GM23248 (cell line): ENCODE measurements at regions not wholly inside any gene's neighbourhood (a gene's known extent, or its start where the extent isn't known, plus 50 kb on each side); places are given as distances from the start of the nearest gene placed in this dataset.

Source experiments
- DNase-seq: peaks from one replicate; pipeline ENCODE4 v3.0.0-alpha.2; 2015
- H2AFZ ChIP-seq: fragments of 200-600 bp; sonication (generic); 2 replicates; pipeline ENCODE4 v1.6.1; 2016; ENCODE audit warnings: antibody characterized with exemption
- H3F3A ChIP-seq: fragments of 200-600 bp; sonication (generic); 2 replicates; pipeline ENCODE4 v1.6.1; 2016; ENCODE audit warnings: mild to moderate bottlenecking, antibody characterized with exemption, mixed run types; ENCODE audit not compliant: insufficient read depth
- H3K27ac ChIP-seq: fragments of 200-600 bp; sonication (generic); 2 replicates; pipeline ENCODE4 v1.5.1; 2016; ENCODE audit warnings: mild to moderate bottlenecking
- H3K27me3 ChIP-seq: fragments of 200-600 bp; sonication (generic); replicated peaks from 2 replicates; pipeline ENCODE4 v1.6.1; 2016; ENCODE audit warnings: mild to moderate bottlenecking; ENCODE audit not compliant: insufficient read depth
- H3K36me3 ChIP-seq: fragments of 200-600 bp; sonication (generic); 2 replicates; pipeline ENCODE4 v1.6.1; 2016; ENCODE audit warnings: low read depth, mild to moderate bottlenecking
- H3K4me1 ChIP-seq: fragments of 200-600 bp; sonication (generic); 2 replicates; pipeline ENCODE4 v1.6.1; 2016; ENCODE audit warnings: mild to moderate bottlenecking; ENCODE audit not compliant: insufficient read depth
- H3K4me2 ChIP-seq: fragments of 200-600 bp; sonication (generic); one replicate; pipeline ENCODE4 v1.6.1; 2016; ENCODE audit warnings: mild to moderate bottlenecking; ENCODE audit not compliant: unreplicated experiment
- H3K4me3 ChIP-seq: fragments of 200-600 bp; sonication (generic); 2 replicates; pipeline ENCODE4 v1.5.1; 2016; ENCODE audit warnings: mild to moderate bottlenecking
- H3K79me2 ChIP-seq: fragments of 200-600 bp; sonication (generic); 2 replicates; pipeline ENCODE4 v1.6.1; 2016; ENCODE audit warnings: mild to moderate bottlenecking; ENCODE audit not compliant: insufficient read depth
- H3K9ac ChIP-seq: fragments of 200-600 bp; sonication (generic); 2 replicates; pipeline ENCODE4 v1.6.1; 2016; ENCODE audit warnings: mild to moderate bottlenecking
- H3K9me2 ChIP-seq: fragments of 200-600 bp; sonication (generic); 2 replicates; pipeline ENCODE4 v1.6.1; 2016; ENCODE audit warnings: mixed run types, mild to moderate bottlenecking, moderate library complexity; ENCODE audit not compliant: insufficient read depth
- H3K9me3 ChIP-seq: fragments of 200-600 bp; sonication (generic); one replicate; pipeline ENCODE4 v1.6.1; 2017; ENCODE audit warnings: low read depth
- H4K20me1 ChIP-seq: fragments of 200-600 bp; sonication (generic); 2 replicates; pipeline ENCODE4 v1.6.0; 2016; ENCODE audit not compliant: insufficient read depth
- EZH2 ChIP-seq: fragments of 200-600 bp; sonication (generic); IDR thresholded peaks from 2 replicates; pipeline ENCODE4 v1.6.1; 2018; ENCODE audit warnings: antibody characterized with exemption, mild to moderate bottlenecking; ENCODE audit not compliant: insufficient read depth, poor library complexity, severe bottlenecking
- EZH2phosphoT487 ChIP-seq: fragments of 200-600 bp; sonication (generic); IDR thresholded peaks from 2 replicates; pipeline ENCODE4 v1.6.1; 2018; ENCODE audit warnings: antibody characterized with exemption, moderate library complexity, mild to moderate bottlenecking, low read depth; ENCODE audit not compliant: insufficient read depth
- WGBS, 2 experiments: methylation state at CpG; one replicate each; pipeline ENCODE4 v1.1.6; 2015 to 2017; ENCODE audit warnings: low lambda C conversion rate in 2 of 2, low coverage in 1 of 2; ENCODE audit errors: missing lambda C conversion rate in 2 of 2; 5-methylcytosine and 5-hydroxymethylcytosine counted together
- in situ Hi-C: fragments of 300-500 bp; cut with MboI; formaldehyde crosslinking; loops from 2 replicates; pipeline ENCODE4 v1.15.0; 2020

- DNase-seq: peak; percentile 66
- Histone ChIP-seq H3F3A (no peaks in the 10 kb centered on the region), H2AFZ (peak overlapping the region; percentile 89), H3K27ac (no peak overlapping the region), H3K4me2 (peak overlapping the region; percentile 84), H3K27me3 (peaks cover 10% of the 10 kb centered on the region; the same call in 1 of the 2 replicates), H4K20me1 (no peaks in the 10 kb centered on the region), H3K9ac (peak overlapping the region; percentile 44; the same call in 1 of the 2 replicates), H3K9me3 (no peaks in the 10 kb centered on the region), H3K79me2 (no peaks in the 10 kb centered on the region), H3K4me3 (peak overlapping the region; percentile 66), H3K4me1 (peaks cover under 1% of the 10 kb centered on the region; the same call in 1 of the 2 replicates), H3K36me3 (no peaks in the 10 kb centered on the region), H3K9me2 (no peaks in the 10 kb centered on the region)
- TF ChIP-seq EZH2 (no peak), EZH2phosphoT487 (no peak)
- WGBS, 2 experiments: 8 to 9% methylated on average over 15 of the region's 15 CpGs
- in situ Hi-C loops: no loop called here
Observed at GRCh38 chr10:113454341-113455061, 98.4 kb upstream of the HABP2 start.

GRCh38 chr10:113455947-113456346, 96.9 kb upstream of the HABP2 start:
- Histone ChIP-seq H3K4me1 (no peaks in the 10 kb centered on the region), H3K27ac (no peak overlapping the region), H3K4me2 (no peak overlapping the region), H3K9me2 (no peaks in the 10 kb centered on the region), H3F3A (no peaks in the 10 kb centered on the region), H4K20me1 (no peaks in the 10 kb centered on the region), H3K9ac (no peak overlapping the region), H3K4me3 (no peak overlapping the region), H3K79me2 (no peaks in the 10 kb centered on the region), H2AFZ (no peak overlapping the region), H3K36me3 (no peaks in the 10 kb centered on the region), H3K27me3 (peaks cover 7% of the 10 kb centered on the region; the same call in 1 of the 2 replicates), H3K9me3 (no peaks in the 10 kb centered on the region)
- in situ Hi-C loops: no loop called here
- TF ChIP-seq EZH2 (no peak), EZH2phosphoT487 (no peak)
- WGBS, 2 experiments: 49 to 55% methylated on average over 3 of the region's 3 CpGs
- no peak for DNase-seq

GRCh38 chr10:113456741-113457140, 96.1 kb upstream of the HABP2 start:
- H4K20me1 ChIP-seq: no peaks in the 10 kb centered on the region
- no peaks in the 10 kb centered on the region for H3K9me3 ChIP-seq
- no peak overlapping the region for H2AFZ ChIP-seq
- H3K4me2 ChIP-seq: no peak overlapping the region
- no peak overlapping the region for H3K9ac ChIP-seq
- no peak for DNase-seq
- no peaks in the 10 kb centered on the region for H3K9me2 ChIP-seq
- H3K79me2 ChIP-seq: no peaks in the 10 kb centered on the region
- H3K27me3 ChIP-seq: peaks cover under 1% of the 10 kb centered on the region; the same call in 1 of the 2 replicates
- in situ Hi-C loops: no loop called here
- H3K36me3 ChIP-seq: no peaks in the 10 kb centered on the region
- WGBS, 2 experiments: 84 to 85% methylated on average over 6 of the region's 6 CpGs
- H3K4me1 ChIP-seq: no peaks in the 10 kb centered on the region
- no peaks in the 10 kb centered on the region for H3F3A ChIP-seq
- H3K4me3 ChIP-seq: no peak overlapping the region
- TF ChIP-seq EZH2phosphoT487: no peak
- no peak for TF ChIP-seq EZH2
- no peak overlapping the region for H3K27ac ChIP-seq

- DNase-seq: no peak
- 87 to 92% methylated on average over 5 of the region's 5 CpGs for WGBS, 2 experiments
- Histone ChIP-seq H3K36me3 (no peaks in the 10 kb centered on the region), H3K4me3 (no peak overlapping the region), H3K27me3 (no peaks in the 10 kb centered on the region), H3K79me2 (no peaks in the 10 kb centered on the region), H3K9me2 (no peaks in the 10 kb centered on the region), H3F3A (no peaks in the 10 kb centered on the region), H3K4me2 (no peak overlapping the region), H4K20me1 (no peaks in the 10 kb centered on the region), H3K4me1 (no peaks in the 10 kb centered on the region), H3K9me3 (no peaks in the 10 kb centered on the region), H2AFZ (no peak overlapping the region), H3K9ac (no peak overlapping the region), H3K27ac (no peak overlapping the region)
- in situ Hi-C loops: no loop called here
- TF ChIP-seq EZH2 (no peak), EZH2phosphoT487 (no peak)
Observed at GRCh38 chr10:113457408-113457807, 95.4 kb upstream of the HABP2 start.
